Pancreas (tissue), 10 donors: ENCODE measurements at regions not wholly inside any gene's neighbourhood (a gene's known extent, or its start where the extent isn't known, plus 50 kb on each side); places are given as distances from the start of the nearest gene placed in this dataset.

Source experiments
- ATAC-seq, 4 donors: fragments of 200-7000 bp; cut with Tn5 transposase; one replicate each; pipeline versions ENCODE4 v1.8.0 to v1.9.1; 2020; ENCODE audit warnings: mild to moderate bottlenecking in 4 of 4, moderate library complexity in 4 of 4
- DNase-seq, 6 donors: peaks; one replicate each; pipeline ENCODE4 v3.0.0-alpha.2; 2020
- FAIRE-seq: peaks from 2 replicates; lab custom pipeline; 2012; peaks lifted over from hg19 to GRCh38; lab: Jason Lieb, UNC
- H3K27ac ChIP-seq, 4 donors: fragments of 200-600 bp; sonication (generic); 1 replicate in 3 of 4; 2 replicates in 1 of 4; pipeline versions ENCODE4 v1.5.0 to v1.8.0; 2020
- H3K27me3 ChIP-seq, 4 donors: fragments of 200-600 bp; one replicate each; pipeline ENCODE4 v1.8.0; 2021
- H3K36me3 ChIP-seq, 3 donors: fragments of 200-600 bp; sonication (generic) in 1 of 3; one replicate each; pipeline versions ENCODE4 v1.5.0 to v1.8.0; 2020 to 2021
- H3K4me1 ChIP-seq, 3 donors: fragments of 200-600 bp; one replicate each; pipeline ENCODE4 v1.8.0; 2021
- H3K4me3 ChIP-seq, 4 donors: fragments of 200-600 bp; sonication (generic) in 2 of 4; one replicate each; pipeline versions ENCODE4 v1.5.0 to v1.8.0; 2020 to 2021
- H3K9me3 ChIP-seq, 4 donors: fragments of 200-600 bp; one replicate each; pipeline ENCODE4 v1.8.0; 2021
- WGBS, 2 donors: extraction: QIAGEN DNeasy Blood & Tissue Kit; methylation state at CpG; one replicate each; pipeline ENCODE4 v1.1.7; 2013; 5-methylcytosine and 5-hydroxymethylcytosine counted together
- intact Hi-C, 3 donors: fragments of 100-400 bp; cut with DNase I; formaldehyde crosslinking; loops; one replicate each; pipeline versions ENCODE4 v1.11.1 to v1.14.2; 2022
- TF ChIP-seq, protein P1 (sequence below), 4 donors: fragments of 200-600 bp; sonication (generic) in 3 of 4; IDR thresholded peaks; one replicate each; pipeline versions ENCODE4 v1.5.0 to v1.8.0; 2021; ENCODE audit warnings: antibody characterized with exemption in 4 of 4
- donor health status: healthy with polysubstance abuse.
- donor health status: DM: no; HTN: no; CAD: no; lungs with moderate emphysema.
- donor health status: DM: no; HTN: no; CAD: no.
- donor health status: control.
- donor health status: control.
- donor health status: Bipolar disorder and iron deficiency.
- donor health status: DM: yes; HTN: yes; CAD: no.
- donor health status: DM: no; HTN: no; CAD: no.
- donor health status: DM: no; HTN: no; CAD: no.
- donor health status: DM: yes; HTN: yes; CAD: no.

DNA sequence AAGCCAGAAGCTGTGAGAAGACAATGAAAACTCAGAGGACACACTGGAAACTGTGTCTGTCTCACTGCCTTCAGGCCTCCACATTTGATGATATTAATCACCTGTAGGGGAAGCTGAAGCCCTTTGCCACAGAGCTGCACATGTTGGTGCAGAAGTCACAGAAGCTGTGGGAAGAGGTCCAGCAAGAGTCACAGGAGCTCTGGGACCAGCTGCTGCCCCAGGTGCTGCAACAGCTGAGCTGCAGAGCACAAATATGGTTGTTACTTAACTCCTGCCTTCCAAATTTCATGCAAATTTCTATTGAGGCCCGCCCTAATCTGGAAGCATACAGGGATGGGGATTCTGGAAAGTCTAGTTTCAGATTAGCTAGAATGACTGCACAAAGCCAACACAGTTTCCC lies 169.3 kb downstream of the OGFRL1 start:
- Histone ChIP-seq H3K27me3 (no peaks in the 10 kb centered on the region), H3K27ac (no peak overlapping the region), H3K4me3 (no peak overlapping the region), H3K4me1 (no peaks in the 10 kb centered on the region), H3K36me3 (no peaks in the 10 kb centered on the region), H3K9me3 (no peaks in the 10 kb centered on the region)
- no peak for FAIRE-seq
- TF ChIP-seq, protein P1, sequence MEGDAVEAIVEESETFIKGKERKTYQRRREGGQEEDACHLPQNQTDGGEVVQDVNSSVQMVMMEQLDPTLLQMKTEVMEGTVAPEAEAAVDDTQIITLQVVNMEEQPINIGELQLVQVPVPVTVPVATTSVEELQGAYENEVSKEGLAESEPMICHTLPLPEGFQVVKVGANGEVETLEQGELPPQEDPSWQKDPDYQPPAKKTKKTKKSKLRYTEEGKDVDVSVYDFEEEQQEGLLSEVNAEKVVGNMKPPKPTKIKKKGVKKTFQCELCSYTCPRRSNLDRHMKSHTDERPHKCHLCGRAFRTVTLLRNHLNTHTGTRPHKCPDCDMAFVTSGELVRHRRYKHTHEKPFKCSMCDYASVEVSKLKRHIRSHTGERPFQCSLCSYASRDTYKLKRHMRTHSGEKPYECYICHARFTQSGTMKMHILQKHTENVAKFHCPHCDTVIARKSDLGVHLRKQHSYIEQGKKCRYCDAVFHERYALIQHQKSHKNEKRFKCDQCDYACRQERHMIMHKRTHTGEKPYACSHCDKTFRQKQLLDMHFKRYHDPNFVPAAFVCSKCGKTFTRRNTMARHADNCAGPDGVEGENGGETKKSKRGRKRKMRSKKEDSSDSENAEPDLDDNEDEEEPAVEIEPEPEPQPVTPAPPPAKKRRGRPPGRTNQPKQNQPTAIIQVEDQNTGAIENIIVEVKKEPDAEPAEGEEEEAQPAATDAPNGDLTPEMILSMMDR (IDR thresholded peaks at IDR 0.05): no peak
- no peak for DNase-seq
- WGBS, 2 donors: 70 to 87% methylated on average over 1 of the region's 1 CpG
- peak in 1 of 4 donors; percentile 24 for ATAC-seq
- intact Hi-C loops: no loop called here

DNA sequence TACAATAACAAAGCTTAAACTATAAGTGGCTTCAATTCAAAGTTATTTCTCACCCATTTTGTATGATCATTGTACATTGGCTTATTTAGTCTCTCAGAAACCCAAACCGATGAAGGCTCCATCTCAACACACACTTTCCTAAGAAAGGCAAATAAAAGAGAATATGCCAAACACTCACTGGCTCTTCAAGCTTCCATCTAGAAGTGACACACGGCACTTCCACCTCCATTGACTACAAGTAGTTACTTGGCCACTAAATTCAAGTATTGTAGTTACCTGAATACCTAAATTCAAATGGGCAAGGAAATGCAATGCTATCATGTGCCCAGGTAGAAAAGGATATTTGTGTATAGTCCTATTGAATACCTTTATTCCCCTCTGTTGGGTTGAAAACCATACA lies 170.6 kb downstream of the OGFRL1 start:
- Histone ChIP-seq H3K9me3 (no peaks in the 10 kb centered on the region), H3K4me1 (no peaks in the 10 kb centered on the region), H3K27ac (no peak overlapping the region), H3K27me3 (no peaks in the 10 kb centered on the region), H3K4me3 (no peak overlapping the region), H3K36me3 (no peaks in the 10 kb centered on the region)
- WGBS, 2 donors: 85 to 86% methylated on average over 2 of the region's 2 CpGs
- FAIRE-seq: no peak
- TF ChIP-seq, protein P1 (IDR thresholded peaks at IDR 0.05): no peak
- intact Hi-C loops: no loop called here
- no peak for ATAC-seq
- no peak for DNase-seq

DNA sequence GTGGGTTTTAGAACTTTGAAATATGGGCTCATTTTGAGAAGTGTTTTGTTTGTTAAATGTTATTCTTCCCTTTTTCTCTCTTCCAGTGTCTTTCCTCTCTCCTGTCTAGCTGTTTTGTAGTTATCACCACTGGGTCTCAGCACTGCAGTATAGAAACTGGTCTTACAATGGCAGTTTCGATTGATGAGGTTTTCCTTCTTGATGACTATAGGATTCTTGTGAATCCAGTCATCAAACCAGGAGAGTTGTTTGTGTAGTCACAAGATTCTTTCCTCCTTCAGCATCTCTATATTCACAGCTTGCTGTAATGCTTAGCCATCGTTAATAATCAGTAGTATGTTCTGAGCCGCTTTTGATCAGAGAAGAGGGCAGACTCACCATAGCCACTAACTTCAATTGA lies 172.3 kb downstream of the OGFRL1 start:
- H3K4me1 ChIP-seq: no peaks in the 10 kb centered on the region
- H3K36me3 ChIP-seq: no peaks in the 10 kb centered on the region
- TF ChIP-seq, protein P1 (IDR thresholded peaks at IDR 0.05): no peak
- H3K9me3 ChIP-seq: no peaks in the 10 kb centered on the region
- no peaks in the 10 kb centered on the region for H3K27me3 ChIP-seq
- intact Hi-C loops: no loop called here
- no peak for FAIRE-seq
- DNase-seq: no peak
- WGBS, 2 donors: 75 to 81% methylated on average over 3 of the region's 3 CpGs
- H3K4me3 ChIP-seq: no peak overlapping the region
- no peak overlapping the region for H3K27ac ChIP-seq
- no peak for ATAC-seq

DNA sequence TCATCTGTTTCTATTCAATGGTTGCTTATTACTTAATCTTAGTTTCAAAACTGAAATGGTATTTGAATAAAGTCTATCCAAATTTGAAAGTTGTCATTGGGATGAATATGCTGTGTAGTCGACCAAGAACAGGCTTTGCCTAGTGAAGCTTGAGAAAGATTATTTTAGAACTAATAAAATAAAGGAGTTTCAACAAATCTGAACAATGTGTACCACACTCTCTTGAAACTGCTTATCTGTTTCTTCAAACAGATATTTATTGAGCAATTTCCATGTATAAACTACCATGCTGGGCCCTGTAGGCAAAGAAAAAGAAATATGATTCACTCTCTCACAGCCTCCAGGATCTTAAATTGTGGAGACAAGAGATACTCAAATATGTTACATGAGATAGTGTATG lies 174.4 kb downstream of the OGFRL1 start:
- WGBS, 2 donors: 49 to 68% methylated on average over 1 of the region's 1 CpG
- H3K36me3 ChIP-seq: no peaks in the 10 kb centered on the region
- H3K4me1 ChIP-seq: no peaks in the 10 kb centered on the region
- FAIRE-seq: no peak
- H3K27ac ChIP-seq: no peak overlapping the region
- TF ChIP-seq, protein P1 (IDR thresholded peaks at IDR 0.05): no peak
- no peaks in the 10 kb centered on the region for H3K27me3 ChIP-seq
- H3K9me3 ChIP-seq: no peaks in the 10 kb centered on the region
- no peak overlapping the region for H3K4me3 ChIP-seq
- no peak for DNase-seq
- no peak for ATAC-seq
- intact Hi-C loops: no loop called here

DNA sequence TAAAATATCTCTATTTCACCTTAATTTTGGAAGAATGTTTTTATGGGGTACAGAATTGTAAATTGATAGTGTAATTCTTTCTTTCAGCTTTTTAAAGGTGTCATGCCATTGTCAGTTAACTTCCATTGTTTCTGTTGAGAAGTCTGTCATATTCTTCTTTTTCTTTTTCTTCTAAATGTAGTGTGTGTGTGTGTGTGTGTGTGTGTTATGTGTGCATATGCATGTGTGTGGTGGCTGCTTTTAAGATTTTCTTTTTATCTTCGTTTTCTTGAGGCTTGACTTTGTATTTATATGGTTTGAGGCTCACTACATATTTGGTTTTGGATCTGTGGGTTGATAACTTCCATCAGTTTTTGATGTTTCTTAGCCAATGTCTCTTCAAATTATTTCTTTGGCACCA lies 176.5 kb downstream of the OGFRL1 start:
- H3K36me3 ChIP-seq: no peaks in the 10 kb centered on the region
- TF ChIP-seq, protein P1 (IDR thresholded peaks at IDR 0.05): no peak
- no peaks in the 10 kb centered on the region for H3K27me3 ChIP-seq
- WGBS, 2 donors: 22 to 31% methylated on average over 1 of the region's 1 CpG
- no peaks in the 10 kb centered on the region for H3K9me3 ChIP-seq
- FAIRE-seq: no peak
- no peak overlapping the region for H3K4me3 ChIP-seq
- intact Hi-C loops: no loop called here
- no peaks in the 10 kb centered on the region for H3K4me1 ChIP-seq
- H3K27ac ChIP-seq: no peak overlapping the region
- no peak for DNase-seq
- no peak for ATAC-seq
